Heart left ventricle (tissue), 13 donors: ENCODE measurements at regions not wholly inside any gene's neighbourhood (a gene's known extent, or its start where the extent isn't known, plus 50 kb on each side); places are given as distances from the start of the nearest gene placed in this dataset.

Experiments used
- POLR2A ChIP-seq, 2 donors: fragments of 450-650 bp; IDR thresholded peaks; one replicate each; pipeline ENCODE4 v1.6.1; 2017; ENCODE audit warnings: antibody characterized with exemption in 2 of 2, mild to moderate bottlenecking in 2 of 2, moderate library complexity in 2 of 2
- TF ChIP-seq, protein P1 (sequence below), 12 donors: fragments of 200-600 bp; sonication (generic) in 4 of 12; IDR thresholded peaks; one replicate each; pipeline versions ENCODE4 v1.5.0 to v1.8.0; 2018 to 2022; ENCODE audit warnings: antibody characterized with exemption in 12 of 12, mild to moderate bottlenecking in 5 of 12
- donor health status: ischemic (EF 13 %, LVEDD 7.1; RV severe dilation, severe dysfunction).
- donor health status: DM: no; HTN: yes; CAD: no.
- donor health status: DM: no; HTN: no; CAD: no.
- donor health status: ischemic (EF 25% LVEDD 6.9; RV normal size, moderate dysfunction).
- donor health status: ischemic (EF 25% LVEDD 5.7; RV mildly dilated, moderate dysfunction).
- donor health status: ischemic (EF 35%, LVEDD 5.7; RV mildly dilated, moderate dysfunction).
- donor health status: nonischemic (EF 11% LVEDD 7.7; RV severe dilation, severe dysfunction).
- donor health status: DM: yes; HTN: yes; CAD: no.
- donor health status: PGD.
- donor health status: ischemic (EF 29% LVEDD 5.4; RV normal size, mild dysfunction).
- donor health status: nonischemic (EF 23%, LVEDD 6.1; RV moderate dilation, normal function).

DNA sequence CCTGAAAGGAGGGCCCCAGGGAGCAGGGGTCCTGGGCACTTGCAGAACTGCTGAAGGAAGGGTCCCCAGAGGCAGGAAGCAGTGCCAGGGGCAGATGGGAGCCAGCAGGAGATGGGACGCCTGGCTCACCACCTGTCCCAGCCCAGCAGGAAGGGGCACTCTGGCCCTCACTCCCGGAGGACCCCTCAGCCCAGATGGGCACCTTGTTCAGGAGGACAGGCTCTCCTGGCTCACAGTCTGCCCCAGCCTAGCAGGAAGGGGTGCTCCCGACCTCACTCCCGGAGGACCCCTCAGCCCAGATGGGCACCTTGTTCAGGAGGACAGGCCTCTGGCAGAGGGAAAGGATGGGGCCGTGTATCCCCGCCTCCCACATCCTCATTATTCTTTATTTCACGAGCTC, 331.4 kb upstream of the SHH start:
- TF ChIP-seq, protein P1, sequence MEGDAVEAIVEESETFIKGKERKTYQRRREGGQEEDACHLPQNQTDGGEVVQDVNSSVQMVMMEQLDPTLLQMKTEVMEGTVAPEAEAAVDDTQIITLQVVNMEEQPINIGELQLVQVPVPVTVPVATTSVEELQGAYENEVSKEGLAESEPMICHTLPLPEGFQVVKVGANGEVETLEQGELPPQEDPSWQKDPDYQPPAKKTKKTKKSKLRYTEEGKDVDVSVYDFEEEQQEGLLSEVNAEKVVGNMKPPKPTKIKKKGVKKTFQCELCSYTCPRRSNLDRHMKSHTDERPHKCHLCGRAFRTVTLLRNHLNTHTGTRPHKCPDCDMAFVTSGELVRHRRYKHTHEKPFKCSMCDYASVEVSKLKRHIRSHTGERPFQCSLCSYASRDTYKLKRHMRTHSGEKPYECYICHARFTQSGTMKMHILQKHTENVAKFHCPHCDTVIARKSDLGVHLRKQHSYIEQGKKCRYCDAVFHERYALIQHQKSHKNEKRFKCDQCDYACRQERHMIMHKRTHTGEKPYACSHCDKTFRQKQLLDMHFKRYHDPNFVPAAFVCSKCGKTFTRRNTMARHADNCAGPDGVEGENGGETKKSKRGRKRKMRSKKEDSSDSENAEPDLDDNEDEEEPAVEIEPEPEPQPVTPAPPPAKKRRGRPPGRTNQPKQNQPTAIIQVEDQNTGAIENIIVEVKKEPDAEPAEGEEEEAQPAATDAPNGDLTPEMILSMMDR (IDR thresholded peaks at IDR 0.05), result no peak
- no peak for TF ChIP-seq POLR2A (IDR thresholded peaks at IDR 0.05)
